ENCODE measurements at regions not wholly inside any gene's neighbourhood (a gene's known extent, or its start where the extent isn't known, plus 50 kb on each side); places are given as distances from the start of the nearest gene placed in this dataset.

- no peaks in the 10 kb centered on the region for H3K36me3 ChIP-seq (replicated peaks; ENCODE audit: insufficient read depth, low read depth)
- no peak for DNase-seq (ENCODE audit: low spot score)
- 93% methylated on average over 10 of the region's 10 CpGs for WGBS (ENCODE audit: low lambda C conversion rate, missing lambda C conversion rate)
- no peaks in the 10 kb centered on the region for H3K9me3 ChIP-seq (ENCODE audit: low read depth)
- H3K4me3 ChIP-seq, result no peak overlapping the region
- H4K20me1 ChIP-seq (ENCODE audit: insufficient read depth, poor library complexity, severe bottlenecking), result no peaks in the 10 kb centered on the region
- H3K79me2 ChIP-seq, result no peaks in the 10 kb centered on the region
- TF ChIP-seq EZH2 (IDR thresholded peaks at IDR 0.05; ENCODE audit: borderline replicate concordance) (no peak), CTCF (IDR thresholded peaks at IDR 0.05; ENCODE audit: poor library complexity) (no peak), EZH2phosphoT487 (IDR thresholded peaks at IDR 0.05; ENCODE audit: low read depth, severe bottlenecking, unreplicated experiment) (no peak)
- no peak overlapping the region for H2AFZ ChIP-seq
- no peaks in the 10 kb centered on the region for H3K4me1 ChIP-seq (ENCODE audit: insufficient read depth)
- no peaks in the 10 kb centered on the region for H3K27me3 ChIP-seq
- no peak overlapping the region for H3K27ac ChIP-seq
- no peak overlapping the region for H3K4me2 ChIP-seq
- no peaks in the 10 kb centered on the region for H3K9me2 ChIP-seq (replicated peaks; ENCODE audit: insufficient read depth)
Observed at GRCh38 chr4:129364747-129365452, 268.9 kb downstream of the C4orf33 start.

DNA sequence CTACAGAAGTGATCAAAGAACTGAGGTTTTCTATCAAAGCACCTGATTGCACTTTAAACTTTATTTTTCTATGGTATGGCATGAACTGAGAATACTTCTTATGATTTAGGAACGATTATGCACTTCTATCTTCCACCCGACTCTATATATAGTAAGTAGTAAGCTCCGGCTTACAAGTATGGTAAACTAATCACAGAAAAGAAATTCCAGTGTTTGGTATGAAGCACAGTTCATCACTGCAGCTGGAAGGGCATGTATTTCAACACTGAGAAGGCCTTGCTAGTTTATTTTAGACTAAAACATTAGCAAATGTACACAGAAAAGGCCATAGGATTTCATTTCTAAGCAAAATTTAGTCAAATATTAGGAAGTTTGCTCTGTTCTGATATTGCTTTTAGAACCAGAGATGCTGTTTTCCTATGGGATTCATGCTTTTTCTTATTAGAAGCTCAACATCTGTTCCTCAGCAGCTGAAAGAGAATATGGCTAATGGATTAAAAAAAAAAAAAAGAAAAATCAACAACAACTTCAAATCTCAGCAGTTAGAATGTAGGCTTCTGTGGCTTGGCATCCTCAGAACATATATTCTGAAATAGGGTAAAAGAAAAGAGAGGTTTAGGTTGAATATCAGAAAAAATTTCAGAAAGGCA, 273.5 kb downstream of the C4orf33 start:
- Histone ChIP-seq H3K9me3 (ENCODE audit: low read depth) (no peaks in the 10 kb centered on the region), H3K4me1 (ENCODE audit: insufficient read depth) (no peaks in the 10 kb centered on the region), H3K4me3 (no peak overlapping the region), H3K36me3 (replicated peaks; ENCODE audit: insufficient read depth, low read depth) (no peaks in the 10 kb centered on the region), H4K20me1 (ENCODE audit: insufficient read depth, poor library complexity, severe bottlenecking) (no peaks in the 10 kb centered on the region), H3K27me3 (no peaks in the 10 kb centered on the region), H3K4me2 (no peak overlapping the region), H3K9me2 (replicated peaks; ENCODE audit: insufficient read depth) (no peaks in the 10 kb centered on the region), H3K79me2 (no peaks in the 10 kb centered on the region), H3K27ac (no peak overlapping the region), H2AFZ (no peak overlapping the region)
- 48% methylated on average over 3 of the region's 3 CpGs for WGBS (ENCODE audit: low lambda C conversion rate, missing lambda C conversion rate)
- TF ChIP-seq EZH2 (IDR thresholded peaks at IDR 0.05; ENCODE audit: borderline replicate concordance) (no peak), EZH2phosphoT487 (IDR thresholded peaks at IDR 0.05; ENCODE audit: low read depth, severe bottlenecking, unreplicated experiment) (no peak), CTCF (IDR thresholded peaks at IDR 0.05; ENCODE audit: poor library complexity) (no peak)
- no peak for DNase-seq (ENCODE audit: low spot score)

GRCh38 chr4:129371065-129371464, 275.1 kb downstream of the C4orf33 start:
- no peaks in the 10 kb centered on the region for H3K27me3 ChIP-seq
- H3K4me3 ChIP-seq, result no peak overlapping the region
- 82% methylated on average over 4 of the region's 4 CpGs for WGBS (ENCODE audit: low lambda C conversion rate, missing lambda C conversion rate)
- no peaks in the 10 kb centered on the region for H3K79me2 ChIP-seq
- H4K20me1 ChIP-seq (ENCODE audit: insufficient read depth, poor library complexity, severe bottlenecking), result no peaks in the 10 kb centered on the region
- no peak overlapping the region for H2AFZ ChIP-seq
- no peaks in the 10 kb centered on the region for H3K9me3 ChIP-seq (ENCODE audit: low read depth)
- TF ChIP-seq EZH2 (IDR thresholded peaks at IDR 0.05; ENCODE audit: borderline replicate concordance) (no peak), EZH2phosphoT487 (IDR thresholded peaks at IDR 0.05; ENCODE audit: low read depth, severe bottlenecking, unreplicated experiment) (no peak), CTCF (IDR thresholded peaks at IDR 0.05; ENCODE audit: poor library complexity) (no peak)
- no peaks in the 10 kb centered on the region for H3K9me2 ChIP-seq (replicated peaks; ENCODE audit: insufficient read depth)
- no peaks in the 10 kb centered on the region for H3K4me1 ChIP-seq (ENCODE audit: insufficient read depth)
- H3K36me3 ChIP-seq (replicated peaks; ENCODE audit: insufficient read depth, low read depth), result no peaks in the 10 kb centered on the region
- H3K4me2 ChIP-seq, result no peak overlapping the region
- no peak for DNase-seq (ENCODE audit: low spot score)
- no peak overlapping the region for H3K27ac ChIP-seq

Measured in hepatocyte (in vitro differentiated cells).